Stimulated activated CD4-positive, alpha-beta T cell treated with anti-CD3 and anti-CD28 coated beads, Interleukin-15, amount 100 ng/mL, for 24 hours (primary cell): ENCODE measurements at regions not wholly inside any gene's neighbourhood (a gene's known extent, or its start where the extent isn't known, plus 50 kb on each side); places are given as distances from the start of the nearest gene placed in this dataset.
A peak's percentile ranks its signal among the peaks of the same experiment; 100 is the strongest.

Source experiments
- DNase-seq: peaks from one replicate; pipeline ENCODE4 v3.0.0-alpha.2; 2020

DNA sequence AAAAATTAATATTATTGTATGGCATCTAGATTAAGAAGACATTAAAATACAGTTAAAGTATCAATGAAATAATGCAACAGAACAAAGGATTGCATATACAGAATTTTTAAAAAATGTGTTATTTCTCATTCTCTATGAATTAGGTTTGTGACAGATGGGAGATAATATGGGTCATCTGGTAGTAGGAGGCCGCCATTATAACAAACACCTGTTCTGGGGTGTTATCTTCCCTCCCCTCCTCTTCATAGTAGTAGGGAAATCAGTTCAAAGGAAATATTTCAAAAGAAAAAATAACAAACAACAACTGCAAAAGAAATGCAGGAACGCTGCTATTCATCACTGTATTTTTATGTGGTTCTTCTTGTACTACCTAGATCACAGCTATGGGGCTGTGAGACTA, 187.0 kb upstream of the ATP2B1 start:
- DNase-seq = no peak

- no peak for DNase-seq
Observed at GRCh38 chr12:89895101-89895500, 186.5 kb upstream of the ATP2B1 start.

- DNase-seq = no peak
Observed at GRCh38 chr12:89893972-89894706, 185.5 kb upstream of the ATP2B1 start.

GRCh38 chr12:89892436-89892835, 183.8 kb upstream of the ATP2B1 start:
- no peak for DNase-seq

GRCh38 chr12:89891933-89892332, 183.3 kb upstream of the ATP2B1 start:
- DNase-seq = no peak

GRCh38 chr12:89890161-89890560, 181.5 kb upstream of the ATP2B1 start:
- DNase-seq = no peak

DNA sequence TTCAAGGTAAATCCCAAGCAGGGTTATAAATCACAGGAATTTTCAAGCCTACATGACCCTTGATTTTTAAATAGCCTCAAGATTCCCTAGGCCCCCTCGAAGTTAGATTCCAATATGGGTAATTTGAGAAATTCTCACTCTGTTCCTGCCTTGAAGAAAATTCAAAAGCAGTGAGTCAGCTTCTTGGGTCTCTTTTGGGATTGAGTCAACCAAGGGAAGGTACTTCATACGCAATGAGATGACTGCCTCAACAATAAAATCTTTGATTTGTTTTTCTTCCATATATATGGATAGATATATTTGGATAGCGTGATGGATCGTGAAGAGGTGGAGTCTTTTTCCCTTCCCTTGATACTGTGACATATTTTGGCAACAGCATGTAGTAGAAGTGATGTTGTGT, 180.4 kb upstream of the ATP2B1 start:
- no peak for DNase-seq

DNA sequence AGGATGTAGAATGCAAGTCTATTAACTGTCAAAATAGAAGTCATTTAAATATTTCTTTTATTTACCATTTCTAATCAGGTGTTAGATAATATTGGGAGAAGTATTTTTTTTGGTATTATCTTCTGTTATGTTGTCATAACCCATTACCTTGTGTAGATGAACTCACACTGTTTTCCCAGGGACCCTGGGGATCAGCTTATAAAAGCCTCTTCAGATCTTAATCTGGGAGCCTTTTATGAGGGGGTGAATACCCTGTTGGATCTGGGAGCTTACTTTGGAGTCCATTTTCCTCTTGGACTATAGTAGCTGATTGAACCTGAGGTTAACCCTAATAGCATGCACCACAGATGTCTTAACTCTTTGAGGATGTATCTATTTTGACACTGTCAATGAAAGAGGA, 176.3 kb upstream of the ATP2B1 start:
- no peak for DNase-seq

DNA sequence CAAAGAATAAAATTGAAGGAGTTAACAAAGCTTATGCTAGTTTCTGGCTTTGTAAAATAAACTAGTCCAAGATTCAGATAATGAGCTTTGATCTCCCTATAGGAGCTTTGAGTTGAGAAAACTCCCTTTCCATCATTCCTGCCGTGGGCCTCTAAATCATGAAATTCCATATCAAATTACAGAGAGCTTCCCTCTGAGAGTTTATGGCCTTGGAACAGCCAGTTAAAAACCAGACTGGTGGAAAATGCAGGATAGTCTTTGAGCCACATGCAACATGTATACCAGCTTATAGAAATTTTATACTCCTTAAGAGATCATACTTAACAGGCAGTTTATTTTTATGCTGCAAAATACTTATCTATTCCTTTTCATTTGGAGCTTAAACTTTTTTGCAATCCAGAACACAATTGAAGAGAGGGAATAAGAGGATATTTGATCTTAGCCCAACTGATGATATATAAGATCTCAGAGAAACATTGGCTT, 175.8 kb upstream of the ATP2B1 start:
- no peak for DNase-seq

GRCh38 chr12:89883630-89884389, 175.2 kb upstream of the ATP2B1 start:
- DNase-seq = no peak

GRCh38 chr12:89882792-89883191, 174.2 kb upstream of the ATP2B1 start:
- DNase-seq = no peak

DNA sequence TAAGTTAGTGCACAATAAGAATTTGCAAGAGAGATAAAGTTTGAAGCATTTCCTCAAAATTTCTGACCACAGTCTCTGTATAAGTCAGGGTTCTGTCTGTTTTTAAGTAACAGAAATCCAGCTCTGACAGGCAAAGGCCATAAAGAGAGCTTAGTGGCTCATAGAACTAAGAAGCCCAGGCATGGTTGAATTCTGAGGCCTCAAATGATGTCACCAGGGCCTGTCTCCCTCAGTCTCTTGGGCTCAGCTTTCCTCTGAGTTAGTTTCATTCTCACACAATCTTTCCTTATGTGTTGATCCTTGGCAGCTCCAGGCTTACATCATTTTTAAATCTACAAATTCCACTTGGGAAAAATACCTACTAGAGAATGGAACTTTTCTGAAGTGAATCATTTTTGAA, 173.4 kb upstream of the ATP2B1 start:
- peak; percentile 15 for DNase-seq

DNA sequence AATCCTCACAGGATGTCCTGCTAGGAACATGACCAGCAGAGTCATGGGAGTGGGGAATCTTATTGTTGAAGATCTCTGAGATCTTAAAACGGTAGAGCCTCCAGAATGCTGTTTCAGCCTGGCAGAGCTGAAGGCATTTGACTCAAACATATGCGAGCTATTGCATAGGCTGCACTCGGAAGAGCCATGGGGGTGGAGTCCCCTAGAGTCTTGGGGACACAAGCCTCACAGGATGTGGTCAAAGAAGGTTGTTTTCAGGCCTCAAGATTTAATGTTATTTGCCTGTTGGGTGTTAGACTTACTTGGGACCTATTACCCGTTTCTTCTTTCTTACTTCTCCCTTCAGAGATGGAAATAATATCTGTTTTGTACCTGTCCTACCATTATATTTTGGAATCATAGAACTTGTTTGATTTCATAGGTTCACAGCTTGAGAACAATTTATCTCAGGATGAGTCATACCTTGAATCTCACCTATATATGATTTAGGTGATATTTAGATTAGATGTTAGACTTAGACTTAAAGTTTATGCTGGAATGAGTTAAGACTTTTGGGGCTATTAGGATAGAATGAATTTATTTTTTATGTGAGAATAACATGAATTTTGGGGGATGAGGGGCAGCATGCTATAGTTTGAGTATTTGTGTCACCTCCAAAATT, 172.2 kb upstream of the ATP2B1 start:
- peak; percentile 41 for DNase-seq

DNA sequence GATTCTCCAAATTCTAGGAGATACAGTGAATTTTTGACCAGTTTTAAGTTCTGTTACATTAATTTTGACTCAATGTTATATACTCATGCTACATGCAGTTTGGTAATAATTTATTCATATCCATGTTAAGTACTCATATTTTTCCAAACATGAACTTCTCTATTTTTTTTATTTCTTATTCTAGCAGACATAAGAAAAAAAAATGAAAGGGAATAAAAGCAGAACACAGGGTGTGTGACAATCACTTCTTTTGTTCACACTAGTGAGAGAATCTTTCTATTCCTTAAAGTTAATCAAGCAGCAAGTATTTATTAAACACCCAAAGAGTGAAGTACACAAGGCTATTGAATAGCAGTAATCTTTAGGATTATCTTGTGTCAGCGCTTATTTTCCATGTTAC, 171.1 kb upstream of the ATP2B1 start:
- DNase-seq = no peak

- no peak for DNase-seq
Observed at GRCh38 chr12:89878950-89879349, 170.3 kb upstream of the ATP2B1 start.

- no peak for DNase-seq
Observed at GRCh38 chr12:89878327-89878726, 169.7 kb upstream of the ATP2B1 start.

GRCh38 chr12:89877671-89878070, 169.0 kb upstream of the ATP2B1 start:
- DNase-seq = no peak

- DNase-seq = no peak
Observed at GRCh38 chr12:89877136-89877535, 168.5 kb upstream of the ATP2B1 start.

- DNase-seq = no peak
Observed at GRCh38 chr12:89875809-89876208, 167.2 kb upstream of the ATP2B1 start.

GRCh38 chr12:89875225-89875624, 166.6 kb upstream of the ATP2B1 start:
- no peak for DNase-seq

DNA sequence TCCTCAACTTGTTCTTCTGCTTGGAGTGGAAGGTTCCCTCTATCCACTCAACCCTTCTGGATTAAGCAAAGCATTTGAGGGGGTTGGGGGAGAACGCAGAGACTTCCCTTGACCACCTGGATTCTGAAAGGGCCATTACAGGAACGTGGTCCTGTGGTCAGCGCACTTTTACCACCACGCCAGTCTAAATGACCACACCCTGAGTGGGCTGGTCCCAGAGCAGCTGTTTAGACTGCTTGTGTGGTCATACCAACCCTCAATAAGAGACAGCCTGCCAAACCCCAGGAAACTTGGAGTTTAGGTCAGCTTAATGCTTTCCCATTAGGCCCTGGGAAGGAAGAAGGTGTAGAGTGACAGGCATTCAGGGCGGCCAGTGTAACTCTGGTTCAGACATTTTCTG, 165.5 kb upstream of the ATP2B1 start:
- DNase-seq = no peak

- no peak for DNase-seq
Observed at GRCh38 chr12:89873745-89874144, 165.1 kb upstream of the ATP2B1 start.

GRCh38 chr12:89872922-89873630, 164.4 kb upstream of the ATP2B1 start:
- no peak for DNase-seq
